Lower leg skin (tissue), 3 donors: ENCODE measurements at regions not wholly inside any gene's neighbourhood (a gene's known extent, or its start where the extent isn't known, plus 50 kb on each side); places are given as distances from the start of the nearest gene placed in this dataset.

ENCODE experiments used
- POLR2A ChIP-seq, 2 donors: fragments of 450-650 bp; IDR thresholded peaks; one replicate each; pipeline ENCODE4 v1.6.1; 2016 to 2017; ENCODE audit warnings: antibody characterized with exemption in 2 of 2, mild to moderate bottlenecking in 1 of 2, moderate library complexity in 1 of 2
- TF ChIP-seq, protein P1 (sequence below), 3 donors: fragments of 450-650 bp; IDR thresholded peaks; one replicate each; pipeline ENCODE4 v1.5.1; 2016; ENCODE audit warnings: antibody characterized with exemption in 3 of 3, mild to moderate bottlenecking in 3 of 3, moderate library complexity in 2 of 3

DNA sequence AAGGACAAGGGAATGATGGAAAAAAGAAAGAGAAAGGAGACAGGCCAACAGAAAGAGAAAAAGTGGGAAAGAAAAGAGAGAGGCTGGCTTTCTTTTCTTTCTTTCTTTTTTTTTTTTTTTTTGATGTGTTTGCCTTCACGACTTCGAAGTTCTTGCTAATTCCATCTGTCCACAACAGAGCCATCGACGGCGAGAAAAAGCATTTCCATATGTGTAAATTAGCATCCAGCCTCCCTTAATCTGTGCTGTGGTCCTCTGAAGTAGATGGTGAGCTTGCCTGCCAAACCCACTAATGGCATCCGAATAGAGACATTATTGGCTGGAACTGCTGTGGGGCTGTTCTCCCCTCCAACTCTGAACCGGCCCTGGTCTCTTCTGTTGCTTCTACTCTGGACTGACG, 997.4 kb downstream of the BCL11B start:
- TF ChIP-seq, protein P1, sequence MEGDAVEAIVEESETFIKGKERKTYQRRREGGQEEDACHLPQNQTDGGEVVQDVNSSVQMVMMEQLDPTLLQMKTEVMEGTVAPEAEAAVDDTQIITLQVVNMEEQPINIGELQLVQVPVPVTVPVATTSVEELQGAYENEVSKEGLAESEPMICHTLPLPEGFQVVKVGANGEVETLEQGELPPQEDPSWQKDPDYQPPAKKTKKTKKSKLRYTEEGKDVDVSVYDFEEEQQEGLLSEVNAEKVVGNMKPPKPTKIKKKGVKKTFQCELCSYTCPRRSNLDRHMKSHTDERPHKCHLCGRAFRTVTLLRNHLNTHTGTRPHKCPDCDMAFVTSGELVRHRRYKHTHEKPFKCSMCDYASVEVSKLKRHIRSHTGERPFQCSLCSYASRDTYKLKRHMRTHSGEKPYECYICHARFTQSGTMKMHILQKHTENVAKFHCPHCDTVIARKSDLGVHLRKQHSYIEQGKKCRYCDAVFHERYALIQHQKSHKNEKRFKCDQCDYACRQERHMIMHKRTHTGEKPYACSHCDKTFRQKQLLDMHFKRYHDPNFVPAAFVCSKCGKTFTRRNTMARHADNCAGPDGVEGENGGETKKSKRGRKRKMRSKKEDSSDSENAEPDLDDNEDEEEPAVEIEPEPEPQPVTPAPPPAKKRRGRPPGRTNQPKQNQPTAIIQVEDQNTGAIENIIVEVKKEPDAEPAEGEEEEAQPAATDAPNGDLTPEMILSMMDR (IDR thresholded peaks at IDR 0.05): no peak
- TF ChIP-seq POLR2A (IDR thresholded peaks at IDR 0.05): no peak
